Activated T-cell treated with anti-CD3 and anti-CD28 coated beads, Interleukin-2, amount 50 U/mL, for 48 hours (primary cell): ENCODE measurements at regions not wholly inside any gene's neighbourhood (a gene's known extent, or its start where the extent isn't known, plus 50 kb on each side); places are given as distances from the start of the nearest gene placed in this dataset.

ENCODE experiments used
- DNase-seq, 2 experiments: peaks; one replicate each; pipeline ENCODE4 v3.0.0-alpha.2; 2020

- no peak for DNase-seq
These were observed 76.8 kb upstream of the EPC2 start for GRCh38 chr2:148567716-148568115.

GRCh38 chr2:148568597-148568996 is 76.0 kb upstream of the EPC2 start:
- peak in 1 of 2 experiments; percentile 41 for DNase-seq

DNA sequence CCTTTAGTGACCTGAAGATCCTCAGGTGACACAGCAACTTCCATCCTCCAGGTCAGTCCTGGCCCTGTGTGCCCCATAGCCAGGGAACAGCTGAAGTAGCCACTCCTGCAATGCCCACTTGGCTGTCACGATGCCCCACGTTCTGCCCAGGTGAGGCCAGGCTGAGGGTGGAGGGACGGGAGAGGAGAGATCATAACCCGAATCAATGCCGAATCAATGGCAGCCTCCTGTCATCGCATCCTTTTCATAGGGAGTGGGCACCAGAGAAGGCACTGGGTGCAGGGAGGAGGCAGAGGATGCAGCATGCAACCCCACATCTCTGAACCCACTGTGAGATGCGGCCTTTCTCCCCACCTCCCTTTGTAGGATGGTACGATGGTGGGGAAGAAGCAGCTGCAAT is 75.3 kb upstream of the EPC2 start:
- no peak for DNase-seq

GRCh38 chr2:148570989-148571388 is 73.6 kb upstream of the EPC2 start:
- DNase-seq, result no peak

DNA sequence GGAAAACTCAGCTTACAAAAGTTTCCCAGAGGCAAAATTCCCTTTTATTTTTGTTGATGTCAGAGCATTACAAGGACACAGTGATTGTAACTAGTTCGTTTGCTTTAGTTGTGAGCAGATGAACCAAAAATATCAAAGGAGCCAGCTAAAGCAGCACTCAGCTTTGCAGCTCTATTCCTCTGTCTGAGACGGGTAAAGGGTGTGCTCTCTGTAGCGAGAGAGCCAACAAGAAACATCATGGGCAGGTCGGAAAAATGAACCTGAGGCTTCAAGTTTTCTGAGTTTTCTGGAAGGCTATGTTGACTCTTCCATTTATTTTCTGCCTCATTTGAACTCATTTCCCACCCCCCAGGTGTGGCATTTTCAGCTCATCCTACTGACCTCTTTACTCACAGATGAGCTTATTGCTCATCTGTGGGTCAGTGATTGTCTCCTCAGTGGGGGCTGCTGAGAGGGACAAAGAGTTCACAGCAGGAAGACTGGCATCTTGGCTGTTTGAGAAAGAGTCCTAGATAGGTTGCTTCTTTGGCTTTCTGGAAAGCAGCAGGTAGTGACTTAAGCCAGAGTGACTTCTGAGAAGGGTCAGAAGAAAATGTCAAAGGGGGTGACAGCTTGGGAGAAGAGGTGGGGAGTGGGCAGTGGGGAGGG is 66.6 kb upstream of the EPC2 start:
- DNase-seq, result no peak

DNA sequence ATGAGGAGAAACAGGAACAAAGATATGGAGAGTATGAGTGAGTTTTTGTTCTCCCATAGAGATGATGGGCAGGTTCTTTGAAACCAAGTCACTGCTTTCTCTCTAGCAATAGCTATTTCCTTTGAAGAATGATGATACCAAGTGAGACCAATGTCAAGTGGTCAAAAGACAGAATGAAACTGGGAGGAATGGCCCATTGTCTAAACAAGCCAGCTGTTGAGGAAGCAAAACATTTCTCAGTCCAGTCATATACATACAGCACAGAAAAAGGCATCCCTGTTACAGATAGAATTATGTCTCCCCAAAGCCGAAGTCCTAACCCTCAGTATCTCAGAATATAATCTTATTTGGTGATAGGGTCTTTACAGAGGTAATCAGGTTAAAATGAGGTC is 66.1 kb upstream of the EPC2 start:
- DNase-seq, result no peak

DNA sequence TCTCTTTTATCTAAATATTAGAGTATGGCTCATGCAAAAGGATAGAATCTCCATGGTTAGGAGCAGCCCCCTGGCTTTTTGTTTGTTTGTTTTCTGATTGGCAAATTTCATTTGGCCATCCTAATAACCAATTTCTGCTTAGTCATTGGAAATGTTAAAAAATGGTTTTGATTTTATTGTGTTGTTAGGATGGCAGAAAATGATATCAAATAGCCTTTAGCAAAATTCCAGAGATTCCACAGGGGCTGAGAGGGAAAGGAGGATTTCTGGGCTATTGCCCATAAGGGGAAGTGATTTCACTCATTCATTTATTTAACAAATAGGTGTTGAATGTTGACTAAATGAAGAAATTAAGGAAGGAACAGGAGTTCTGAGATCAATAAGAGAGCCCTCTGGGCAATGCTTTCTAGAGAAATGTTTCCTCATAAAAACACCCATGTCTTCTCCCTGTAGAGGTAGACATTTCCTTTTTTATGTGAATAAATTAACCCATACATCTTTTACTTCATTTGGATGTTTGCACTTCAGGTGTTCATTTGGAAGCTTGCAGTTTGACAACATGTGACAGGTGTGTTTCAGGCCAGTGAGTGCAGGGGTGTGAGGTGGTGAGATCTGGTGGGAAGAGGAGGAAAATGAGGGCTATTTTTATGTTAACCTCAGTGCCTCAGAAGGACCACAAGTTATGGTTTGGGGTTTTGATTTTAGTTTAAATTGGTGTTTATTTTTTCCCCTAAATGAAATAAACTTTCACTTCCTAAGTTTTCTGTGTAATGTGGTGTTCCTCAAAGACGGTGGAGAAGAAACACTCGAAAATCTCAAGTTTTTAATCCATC is 61.7 kb upstream of the EPC2 start:
- DNase-seq, result no peak

GRCh38 chr2:148585696-148586095 is 58.9 kb upstream of the EPC2 start:
- no peak for DNase-seq

- DNase-seq, result no peak
These were observed 57.9 kb upstream of the EPC2 start for GRCh38 chr2:148586522-148587128.

GRCh38 chr2:148590612-148591011 is 53.9 kb upstream of the EPC2 start:
- DNase-seq, result no peak

GRCh38 chr2:148592791-148593190 is 51.8 kb upstream of the EPC2 start:
- DNase-seq, result no peak

- no peak for DNase-seq
These were observed 51.1 kb upstream of the EPC2 start for GRCh38 chr2:148593421-148593820.

DNA sequence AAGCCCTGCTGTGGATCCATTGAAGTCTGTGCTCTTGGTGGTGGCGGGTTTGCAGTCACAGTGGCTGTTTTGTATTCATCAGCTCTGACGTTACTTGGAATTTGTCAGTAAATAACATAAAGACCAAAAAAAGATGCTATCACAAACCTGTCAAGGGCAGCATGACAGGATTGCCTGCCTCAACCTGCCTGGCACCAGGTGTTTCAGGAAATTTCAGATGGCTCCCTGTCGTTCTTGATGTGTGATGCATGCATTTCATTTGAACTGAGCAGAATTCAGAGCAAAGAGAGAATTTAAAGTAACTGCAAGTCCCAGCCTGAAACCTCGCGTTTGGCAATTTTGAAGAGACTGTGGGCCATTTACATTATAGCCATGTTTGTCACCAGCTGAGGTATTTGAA is 50.3 kb upstream of the EPC2 start:
- no peak for DNase-seq
